ENCODE measurements at regions not wholly inside any gene's neighbourhood (a gene's known extent, or its start where the extent isn't known, plus 50 kb on each side); places are given as distances from the start of the nearest gene placed in this dataset.
"Not testable (repeated sequence)": the region's sequence is repeated elsewhere in the genome, so short reads cannot be mapped to it uniquely, and the experiment has no call there.

DNA sequence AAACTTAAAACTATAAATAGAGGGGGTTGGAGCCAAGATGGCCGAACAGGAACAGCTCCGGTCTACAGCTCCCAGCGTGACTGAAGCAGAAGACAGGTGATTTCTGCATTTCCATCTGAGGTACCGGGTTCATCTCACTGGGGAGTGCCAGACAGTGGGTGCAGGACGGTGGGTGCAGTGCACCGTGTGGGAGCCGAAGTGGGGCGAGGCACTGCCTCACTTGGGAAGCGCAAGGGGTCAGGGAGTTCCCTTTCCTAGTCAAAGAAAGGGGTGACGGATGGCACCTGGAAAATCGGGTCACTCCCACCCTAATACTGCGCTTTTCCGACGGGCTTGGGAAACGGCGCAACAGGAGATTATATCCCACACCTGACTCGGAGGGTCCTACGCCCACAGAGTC is 126.2 kb upstream of the TMEM168 start:
- not testable (repeated sequence) for H2BK20ac ChIP-seq (ENCODE audit: low read length); H2AK5ac ChIP-seq (ENCODE audit: low read depth, low read length); H3K4me2 ChIP-seq (ENCODE audit: insufficient read depth in 1 of 2, low read depth in 2 of 2, low read length in 2 of 2); H4K91ac ChIP-seq (replicated peaks; ENCODE audit: insufficient read length, low read length); H3K4ac ChIP-seq (replicated peaks; ENCODE audit: insufficient read length, low read depth, low read length); H4K20me1 ChIP-seq (replicated peaks in 1 of 2; ENCODE audit: control insufficient read depth in 1 of 2, insufficient read depth in 2 of 2, low read length in 2 of 2); H2BK5ac ChIP-seq (ENCODE audit: low read depth, low read length); H3K4me3 ChIP-seq (ENCODE audit: extremely low read depth in 1 of 4, insufficient read depth in 2 of 4, low read depth in 3 of 4, low read length in 4 of 4); H3K23ac ChIP-seq (ENCODE audit: insufficient read length); H3K18ac ChIP-seq (ENCODE audit: extremely low read depth, low read length); H3K79me2 ChIP-seq (ENCODE audit: control insufficient read depth in 1 of 2, insufficient read depth in 2 of 2, low read length in 2 of 2); H3K27me3 ChIP-seq (replicated peaks in 1 of 4; ENCODE audit: control insufficient read depth in 3 of 4, extremely low read depth in 1 of 4, insufficient read depth in 3 of 4, low read length in 3 of 4); H3K79me1 ChIP-seq (ENCODE audit: low read depth, low read length); H3K27ac ChIP-seq (ENCODE audit: low read depth, low read length); H2AFZ ChIP-seq (ENCODE audit: low read length); H2BK12ac ChIP-seq (ENCODE audit: low read depth, low read length); H3K56ac ChIP-seq (replicated peaks; ENCODE audit: insufficient read length, low read depth, low read length); H3K9me3 ChIP-seq (ENCODE audit: insufficient read depth in 2 of 2, low read depth in 1 of 2, low read length in 1 of 2); H3K23me2 ChIP-seq (ENCODE audit: low read depth, low read length); FAIRE-seq; H2BK15ac ChIP-seq (ENCODE audit: low read length); H4K5ac ChIP-seq (ENCODE audit: insufficient read length, low read depth, low read length); DNase-seq (ENCODE audit: low read depth in 1 of 2, low spot score in 2 of 2); H3K14ac ChIP-seq (ENCODE audit: insufficient read length); H3K4me1 ChIP-seq (replicated peaks in 1 of 4; ENCODE audit: control insufficient read depth in 3 of 4, insufficient read depth in 4 of 4, low read length in 3 of 4); H4K8ac ChIP-seq (ENCODE audit: extremely low read depth, insufficient read depth, low read length); H2BK120ac ChIP-seq (replicated peaks; ENCODE audit: low read depth, low read length); H3K9ac ChIP-seq (replicated peaks in 1 of 4; ENCODE audit: extremely low read depth in 1 of 4, low read depth in 3 of 4, low read length in 3 of 4)
- H3K36me3 ChIP-seq (ENCODE audit: control insufficient read depth in 2 of 4, insufficient read depth in 4 of 4, low read length in 3 of 4): peaks cover 0 to 20% (median 7%) of the 10 kb centered on the region in 4 experiments; a peak in 4 of 8 replicates
- ChIA-PET POLR2A (ENCODE audit: partially characterized antibody) (interaction anchor here (1.0 kb wide), 1 partner anchor 8 kb away, joined by 4 read pairs; no protein-coding TSS in a partner anchor), CTCF (ENCODE audit: partially characterized antibody) (interaction anchor here (0.7 kb wide), 1 partner anchor 227 kb away, joined by 3 read pairs; no protein-coding TSS in a partner anchor)
- WGBS, 2 experiments (ENCODE audit: extremely low coverage in 1 of 2, insufficient coverage in 1 of 2, insufficient read length in 1 of 2, insufficient replicate concordance in 2 of 2, low coverage in 1 of 2, low lambda C conversion rate in 2 of 2, missing lambda C conversion rate in 1 of 2): 98% methylated on average over 18 of the region's 18 CpGs; no CpG with 5 or more reads in 1 of the 2 experiments
